ENCODE measurements at regions not wholly inside any gene's neighbourhood (a gene's known extent, or its start where the extent isn't known, plus 50 kb on each side); places are given as distances from the start of the nearest gene placed in this dataset.

DNA sequence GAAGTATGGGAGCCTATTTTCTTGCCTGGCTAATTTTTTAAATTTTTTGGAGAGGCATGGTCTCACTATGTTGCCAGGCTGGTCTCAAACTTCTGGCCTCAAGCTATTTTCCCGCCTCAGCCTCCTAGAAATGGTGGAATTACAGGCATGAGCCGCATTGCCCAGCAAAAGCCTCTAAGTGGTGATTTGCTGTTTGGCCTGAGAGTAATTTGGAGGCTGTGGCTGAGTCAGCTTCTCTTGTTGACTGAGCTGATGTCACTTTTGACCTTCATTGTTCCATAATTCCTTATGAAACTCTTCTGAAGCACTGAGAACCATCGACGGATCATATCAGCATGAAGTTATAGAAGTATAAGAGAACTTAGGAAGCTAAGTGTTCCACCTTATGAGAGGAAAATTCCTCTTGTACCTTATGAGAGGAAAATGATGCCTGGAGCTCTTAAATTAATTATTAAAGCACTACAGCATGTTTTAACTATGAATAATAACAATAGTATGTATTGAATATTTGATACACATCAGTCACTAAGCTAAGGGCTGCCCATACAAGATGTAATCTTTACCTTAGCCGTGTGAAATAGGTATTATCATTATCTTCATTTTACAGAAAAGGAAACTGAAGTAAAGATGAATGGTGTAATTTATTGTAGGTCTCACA, 220.8 kb upstream of the MON1B start:
- TF ChIP-seq RARB (CRISPR knock-in tag; IDR thresholded peaks at IDR 0.05) (no peak), TOX (CRISPR knock-in tag; IDR thresholded peaks at IDR 0.05; ENCODE audit: borderline replicate concordance) (no peak), TCF4 (CRISPR knock-in tag; IDR thresholded peaks at IDR 0.05; ENCODE audit: borderline replicate concordance) (no peak), CREB5 (CRISPR knock-in tag; IDR thresholded peaks at IDR 0.05; ENCODE audit: low read depth) (no peak), ARNTL (CRISPR knock-in tag; IDR thresholded peaks at IDR 0.05; ENCODE audit: borderline replicate concordance, low read depth) (no peak), ESRRG (CRISPR knock-in tag; IDR thresholded peaks at IDR 0.05) (no peak), ZC3H10 (CRISPR knock-in tag; IDR thresholded peaks at IDR 0.05) (no peak), PPARA (CRISPR knock-in tag; IDR thresholded peaks at IDR 0.05; ENCODE audit: borderline replicate concordance) (no peak)
- TF ChIP-seq, protein P1, sequence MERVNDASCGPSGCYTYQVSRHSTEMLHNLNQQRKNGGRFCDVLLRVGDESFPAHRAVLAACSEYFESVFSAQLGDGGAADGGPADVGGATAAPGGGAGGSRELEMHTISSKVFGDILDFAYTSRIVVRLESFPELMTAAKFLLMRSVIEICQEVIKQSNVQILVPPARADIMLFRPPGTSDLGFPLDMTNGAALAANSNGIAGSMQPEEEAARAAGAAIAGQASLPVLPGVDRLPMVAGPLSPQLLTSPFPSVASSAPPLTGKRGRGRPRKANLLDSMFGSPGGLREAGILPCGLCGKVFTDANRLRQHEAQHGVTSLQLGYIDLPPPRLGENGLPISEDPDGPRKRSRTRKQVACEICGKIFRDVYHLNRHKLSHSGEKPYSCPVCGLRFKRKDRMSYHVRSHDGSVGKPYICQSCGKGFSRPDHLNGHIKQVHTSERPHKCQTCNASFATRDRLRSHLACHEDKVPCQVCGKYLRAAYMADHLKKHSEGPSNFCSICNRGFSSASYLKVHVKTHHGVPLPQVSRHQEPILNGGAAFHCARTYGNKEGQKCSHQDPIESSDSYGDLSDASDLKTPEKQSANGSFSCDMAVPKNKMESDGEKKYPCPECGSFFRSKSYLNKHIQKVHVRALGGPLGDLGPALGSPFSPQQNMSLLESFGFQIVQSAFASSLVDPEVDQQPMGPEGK (CRISPR knock-in tag; IDR thresholded peaks at IDR 0.05; ENCODE audit: borderline replicate concordance), result no peak

Data from SK-N-SH treated with all-trans-retinoic acid at 6 μM for 48 hours (cell line).